ENCODE measurements at regions not wholly inside any gene's neighbourhood (a gene's known extent, or its start where the extent isn't known, plus 50 kb on each side); places are given as distances from the start of the nearest gene placed in this dataset.
"Not testable (repeated sequence)": the region's sequence is repeated elsewhere in the genome, so short reads cannot be mapped to it uniquely, and the experiment has no call there.

GRCh38 chr4:104915864-104916263, 230.8 kb upstream of the TET2 start:
- DNase-seq, result no peak
- in situ Hi-C loops (cut with MboI; ENCODE audit: low pct_unique_long_range_greater_than_20kb, low sequenced_read_pairs), result no loop called here

GRCh38 chr4:104919406-104919805, 227.3 kb upstream of the TET2 start:
- DNase-seq, result no peak
- in situ Hi-C loops (cut with MboI; ENCODE audit: low pct_unique_long_range_greater_than_20kb, low sequenced_read_pairs), result no loop called here

GRCh38 chr4:104930298-104930697, 216.4 kb upstream of the TET2 start:
- in situ Hi-C loops (cut with MboI; ENCODE audit: low pct_unique_long_range_greater_than_20kb, low sequenced_read_pairs), result no loop called here
- DNase-seq, result no peak

- in situ Hi-C loops (cut with MboI; ENCODE audit: low pct_unique_long_range_greater_than_20kb, low sequenced_read_pairs), result not testable (repeated sequence)
Measured at GRCh38 chr4:104930745-104931736, 215.6 kb upstream of the TET2 start.

GRCh38 chr4:104938624-104939023, 208.1 kb upstream of the TET2 start:
- in situ Hi-C loops (cut with MboI; ENCODE audit: low pct_unique_long_range_greater_than_20kb, low sequenced_read_pairs), result no loop called here
- DNase-seq, result no peak

More at GRCh38 chr4:104930745-104931736, 215.6 kb upstream of the TET2 start:
- peak; percentile 82 for DNase-seq

- in situ Hi-C loops (cut with MboI; ENCODE audit: low pct_unique_long_range_greater_than_20kb, low sequenced_read_pairs), result no loop called here
- no peak for DNase-seq
Measured at GRCh38 chr4:104940927-104941326, 205.7 kb upstream of the TET2 start.

- in situ Hi-C loops (cut with MboI; ENCODE audit: low pct_unique_long_range_greater_than_20kb, low sequenced_read_pairs), result no loop called here
- no peak for DNase-seq
Measured at GRCh38 chr4:104941661-104942062, 205.0 kb upstream of the TET2 start.

- no peak for DNase-seq
- in situ Hi-C loops (cut with MboI; ENCODE audit: low pct_unique_long_range_greater_than_20kb, low sequenced_read_pairs), result no loop called here
Measured at GRCh38 chr4:104942990-104943743, 203.5 kb upstream of the TET2 start.

GRCh38 chr4:104944596-104944995, 202.1 kb upstream of the TET2 start:
- in situ Hi-C loops (cut with MboI; ENCODE audit: low pct_unique_long_range_greater_than_20kb, low sequenced_read_pairs), result no loop called here
- DNase-seq, result no peak

- in situ Hi-C loops (cut with MboI; ENCODE audit: low pct_unique_long_range_greater_than_20kb, low sequenced_read_pairs), result no loop called here
- no peak for DNase-seq
Measured at GRCh38 chr4:104964410-104965175, 182.1 kb upstream of the TET2 start.

GRCh38 chr4:104966349-104967033, 180.2 kb upstream of the TET2 start:
- in situ Hi-C loops (cut with MboI; ENCODE audit: low pct_unique_long_range_greater_than_20kb, low sequenced_read_pairs), result no loop called here
- DNase-seq, result peak; percentile 83

- peak; percentile 41 for DNase-seq
- in situ Hi-C loops (cut with MboI; ENCODE audit: low pct_unique_long_range_greater_than_20kb, low sequenced_read_pairs), result no loop called here
Measured at GRCh38 chr4:104967034-104967401, 179.7 kb upstream of the TET2 start.

- peak; percentile 40 for DNase-seq
- in situ Hi-C loops (cut with MboI; ENCODE audit: low pct_unique_long_range_greater_than_20kb, low sequenced_read_pairs), result no loop called here
Measured at GRCh38 chr4:104969394-104970082, 177.1 kb upstream of the TET2 start.

GRCh38 chr4:104971462-104971861, 175.2 kb upstream of the TET2 start:
- in situ Hi-C loops (cut with MboI; ENCODE audit: low pct_unique_long_range_greater_than_20kb, low sequenced_read_pairs), result no loop called here

GRCh38 chr4:104973708-104974107, 173.0 kb upstream of the TET2 start:
- no peak for DNase-seq
- in situ Hi-C loops (cut with MboI; ENCODE audit: low pct_unique_long_range_greater_than_20kb, low sequenced_read_pairs), result no loop called here

More at GRCh38 chr4:104971462-104971861, 175.2 kb upstream of the TET2 start:
- DNase-seq, result no peak

- in situ Hi-C loops (cut with MboI; ENCODE audit: low pct_unique_long_range_greater_than_20kb, low sequenced_read_pairs), result no loop called here
- DNase-seq, result no peak
Measured at GRCh38 chr4:104975617-104976016, 171.1 kb upstream of the TET2 start.

- DNase-seq, result peak; percentile 43
- in situ Hi-C loops (cut with MboI; ENCODE audit: low pct_unique_long_range_greater_than_20kb, low sequenced_read_pairs), result no loop called here
Measured at GRCh38 chr4:104976262-104976661, 170.4 kb upstream of the TET2 start.

GRCh38 chr4:104979083-104979760, 167.5 kb upstream of the TET2 start:
- DNase-seq, result no peak
- in situ Hi-C loops (cut with MboI; ENCODE audit: low pct_unique_long_range_greater_than_20kb, low sequenced_read_pairs), result no loop called here
